ENCODE measurements at regions not wholly inside any gene's neighbourhood (a gene's known extent, or its start where the extent isn't known, plus 50 kb on each side); places are given as distances from the start of the nearest gene placed in this dataset.

GRCh38 chr7:97578225-97578624 is 153.7 kb upstream of the TAC1 start:
- no peak for TF ChIP-seq TEAD4 (CRISPR knock-in tag; IDR thresholded peaks at IDR 0.05)
- no peak for TF ChIP-seq ZNF219 (CRISPR knock-in tag; IDR thresholded peaks at IDR 0.05; ENCODE audit: borderline replicate concordance)
- TF ChIP-seq NFATC4 (CRISPR knock-in tag; IDR thresholded peaks at IDR 0.05), result no peak
- TF ChIP-seq, protein P1, sequence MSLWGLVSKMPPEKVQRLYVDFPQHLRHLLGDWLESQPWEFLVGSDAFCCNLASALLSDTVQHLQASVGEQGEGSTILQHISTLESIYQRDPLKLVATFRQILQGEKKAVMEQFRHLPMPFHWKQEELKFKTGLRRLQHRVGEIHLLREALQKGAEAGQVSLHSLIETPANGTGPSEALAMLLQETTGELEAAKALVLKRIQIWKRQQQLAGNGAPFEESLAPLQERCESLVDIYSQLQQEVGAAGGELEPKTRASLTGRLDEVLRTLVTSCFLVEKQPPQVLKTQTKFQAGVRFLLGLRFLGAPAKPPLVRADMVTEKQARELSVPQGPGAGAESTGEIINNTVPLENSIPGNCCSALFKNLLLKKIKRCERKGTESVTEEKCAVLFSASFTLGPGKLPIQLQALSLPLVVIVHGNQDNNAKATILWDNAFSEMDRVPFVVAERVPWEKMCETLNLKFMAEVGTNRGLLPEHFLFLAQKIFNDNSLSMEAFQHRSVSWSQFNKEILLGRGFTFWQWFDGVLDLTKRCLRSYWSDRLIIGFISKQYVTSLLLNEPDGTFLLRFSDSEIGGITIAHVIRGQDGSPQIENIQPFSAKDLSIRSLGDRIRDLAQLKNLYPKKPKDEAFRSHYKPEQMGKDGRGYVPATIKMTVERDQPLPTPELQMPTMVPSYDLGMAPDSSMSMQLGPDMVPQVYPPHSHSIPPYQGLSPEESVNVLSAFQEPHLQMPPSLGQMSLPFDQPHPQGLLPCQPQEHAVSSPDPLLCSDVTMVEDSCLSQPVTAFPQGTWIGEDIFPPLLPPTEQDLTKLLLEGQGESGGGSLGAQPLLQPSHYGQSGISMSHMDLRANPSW (CRISPR knock-in tag; conservative IDR thresholded peaks at IDR 0.05; ENCODE audit: low read depth), result no peak
- TF ChIP-seq ZNF281 (CRISPR knock-in tag; IDR thresholded peaks at IDR 0.05), result no peak
- no peak for TF ChIP-seq CREM (CRISPR knock-in tag; IDR thresholded peaks at IDR 0.05)
- TF ChIP-seq ZNF671 (CRISPR knock-in tag; IDR thresholded peaks at IDR 0.05), result no peak
- no peak for TF ChIP-seq GTF2I (CRISPR knock-in tag; conservative IDR thresholded peaks at IDR 0.05)
- TF ChIP-seq, protein P2, sequence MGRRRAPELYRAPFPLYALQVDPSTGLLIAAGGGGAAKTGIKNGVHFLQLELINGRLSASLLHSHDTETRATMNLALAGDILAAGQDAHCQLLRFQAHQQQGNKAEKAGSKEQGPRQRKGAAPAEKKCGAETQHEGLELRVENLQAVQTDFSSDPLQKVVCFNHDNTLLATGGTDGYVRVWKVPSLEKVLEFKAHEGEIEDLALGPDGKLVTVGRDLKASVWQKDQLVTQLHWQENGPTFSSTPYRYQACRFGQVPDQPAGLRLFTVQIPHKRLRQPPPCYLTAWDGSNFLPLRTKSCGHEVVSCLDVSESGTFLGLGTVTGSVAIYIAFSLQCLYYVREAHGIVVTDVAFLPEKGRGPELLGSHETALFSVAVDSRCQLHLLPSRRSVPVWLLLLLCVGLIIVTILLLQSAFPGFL (CRISPR knock-in tag; IDR thresholded peaks at IDR 0.05; ENCODE audit: borderline replicate concordance), result no peak
- DNase-seq (ENCODE audit: low spot score) (no peak), ATAC-seq (no peak)
- Mint-ChIP-seq H3K4me1 (peaks cover 12% of the 10 kb centered on the region), H3K27me3 (ENCODE audit: low read depth) (no peaks in the 10 kb centered on the region; the same call in 1 of the 2 replicates), H3K9me3 (peaks cover 18% of the 10 kb centered on the region), H3K27ac (no peak overlapping the region), H3K4me3 (no peak overlapping the region), H3K36me3 (no peaks in the 10 kb centered on the region)
- CTCF ChIA-PET, result no interaction called here
- POLR2A ChIA-PET, result no interaction called here

DNA sequence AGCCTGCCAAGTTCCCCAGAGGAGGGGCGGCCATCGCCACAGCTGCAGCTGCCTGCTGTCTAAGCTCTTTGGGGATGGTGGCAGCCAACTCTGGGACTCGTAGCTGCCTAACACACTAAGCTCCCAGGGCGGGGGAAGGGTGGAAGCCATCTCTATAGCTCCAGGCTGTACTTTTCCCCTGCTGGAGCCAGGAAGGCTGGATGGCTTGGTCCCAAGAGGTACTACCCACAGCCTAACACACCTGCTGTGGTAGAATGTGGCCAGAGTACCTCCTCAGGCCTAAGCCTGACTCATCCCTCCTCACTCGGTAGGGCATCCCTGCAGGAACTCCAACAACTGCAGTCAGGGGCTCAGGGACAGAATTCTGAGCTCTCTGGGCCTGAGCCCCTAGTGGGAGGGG is 151.7 kb upstream of the TAC1 start:
- POLR2A ChIA-PET, result no interaction called here
- CTCF ChIA-PET, result no interaction called here

More for the DNA sequence above, 151.7 kb upstream of the TAC1 start:
- no peaks in the 10 kb centered on the region for H3K36me3 Mint-ChIP-seq
- peaks cover 12% of the 10 kb centered on the region for H3K4me1 Mint-ChIP-seq
- H3K27ac Mint-ChIP-seq, result no peak overlapping the region
- no peaks in the 10 kb centered on the region for H3K27me3 Mint-ChIP-seq (ENCODE audit: low read depth)
- peaks cover 20% of the 10 kb centered on the region for H3K9me3 Mint-ChIP-seq
- TF ChIP-seq FOXK1 (CRISPR knock-in tag; IDR thresholded peaks at IDR 0.05) (no peak), GTF2I (CRISPR knock-in tag; conservative IDR thresholded peaks at IDR 0.05) (no peak), GRHL2 (CRISPR knock-in tag; IDR thresholded peaks at IDR 0.05; ENCODE audit: insufficient replicate concordance, severe bottlenecking) (no peak), GABPB1 (CRISPR knock-in tag; IDR thresholded peaks at IDR 0.05) (no peak), ZNF121 (CRISPR knock-in tag; IDR thresholded peaks at IDR 0.05) (no peak), PRRX2 (CRISPR knock-in tag; IDR thresholded peaks at IDR 0.05) (no peak), SMAD3 (CRISPR knock-in tag; IDR thresholded peaks at IDR 0.05; ENCODE audit: borderline replicate concordance) (no peak), MYBL2 (CRISPR knock-in tag; IDR thresholded peaks at IDR 0.05) (no peak), E2F5 (CRISPR knock-in tag; IDR thresholded peaks at IDR 0.05) (no peak), OVOL2 (CRISPR knock-in tag; IDR thresholded peaks at IDR 0.05; ENCODE audit: borderline replicate concordance) (no peak), RELA (CRISPR knock-in tag; IDR thresholded peaks at IDR 0.05; ENCODE audit: borderline replicate concordance) (no peak), MAX (CRISPR knock-in tag; IDR thresholded peaks at IDR 0.05) (no peak)
- TF ChIP-seq, protein P3, sequence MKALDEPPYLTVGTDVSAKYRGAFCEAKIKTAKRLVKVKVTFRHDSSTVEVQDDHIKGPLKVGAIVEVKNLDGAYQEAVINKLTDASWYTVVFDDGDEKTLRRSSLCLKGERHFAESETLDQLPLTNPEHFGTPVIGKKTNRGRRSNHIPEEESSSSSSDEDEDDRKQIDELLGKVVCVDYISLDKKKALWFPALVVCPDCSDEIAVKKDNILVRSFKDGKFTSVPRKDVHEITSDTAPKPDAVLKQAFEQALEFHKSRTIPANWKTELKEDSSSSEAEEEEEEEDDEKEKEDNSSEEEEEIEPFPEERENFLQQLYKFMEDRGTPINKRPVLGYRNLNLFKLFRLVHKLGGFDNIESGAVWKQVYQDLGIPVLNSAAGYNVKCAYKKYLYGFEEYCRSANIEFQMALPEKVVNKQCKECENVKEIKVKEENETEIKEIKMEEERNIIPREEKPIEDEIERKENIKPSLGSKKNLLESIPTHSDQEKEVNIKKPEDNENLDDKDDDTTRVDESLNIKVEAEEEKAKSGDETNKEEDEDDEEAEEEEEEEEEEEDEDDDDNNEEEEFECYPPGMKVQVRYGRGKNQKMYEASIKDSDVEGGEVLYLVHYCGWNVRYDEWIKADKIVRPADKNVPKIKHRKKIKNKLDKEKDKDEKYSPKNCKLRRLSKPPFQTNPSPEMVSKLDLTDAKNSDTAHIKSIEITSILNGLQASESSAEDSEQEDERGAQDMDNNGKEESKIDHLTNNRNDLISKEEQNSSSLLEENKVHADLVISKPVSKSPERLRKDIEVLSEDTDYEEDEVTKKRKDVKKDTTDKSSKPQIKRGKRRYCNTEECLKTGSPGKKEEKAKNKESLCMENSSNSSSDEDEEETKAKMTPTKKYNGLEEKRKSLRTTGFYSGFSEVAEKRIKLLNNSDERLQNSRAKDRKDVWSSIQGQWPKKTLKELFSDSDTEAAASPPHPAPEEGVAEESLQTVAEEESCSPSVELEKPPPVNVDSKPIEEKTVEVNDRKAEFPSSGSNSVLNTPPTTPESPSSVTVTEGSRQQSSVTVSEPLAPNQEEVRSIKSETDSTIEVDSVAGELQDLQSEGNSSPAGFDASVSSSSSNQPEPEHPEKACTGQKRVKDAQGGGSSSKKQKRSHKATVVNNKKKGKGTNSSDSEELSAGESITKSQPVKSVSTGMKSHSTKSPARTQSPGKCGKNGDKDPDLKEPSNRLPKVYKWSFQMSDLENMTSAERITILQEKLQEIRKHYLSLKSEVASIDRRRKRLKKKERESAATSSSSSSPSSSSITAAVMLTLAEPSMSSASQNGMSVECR (CRISPR knock-in tag; IDR thresholded peaks at IDR 0.05; ENCODE audit: borderline replicate concordance), result no peak
- H3K4me3 Mint-ChIP-seq, result no peak overlapping the region
- DNase-seq (ENCODE audit: low spot score), result no peak
- peak; percentile 65 for ATAC-seq

Measured in WTC11 (cell line).